GM18858 (cell line): ENCODE measurements at regions not wholly inside any gene's neighbourhood (a gene's known extent, or its start where the extent isn't known, plus 50 kb on each side); places are given as distances from the start of the nearest gene placed in this dataset.
"Not testable (repeated sequence)": the region's sequence is repeated elsewhere in the genome, so short reads cannot be mapped to it uniquely, and the experiment has no call there.

Source experiments
- ATAC-seq: cut with Tn5 transposase; IDR thresholded peaks from one replicate; pipeline ENCODE4 v1.9.1; 2021; ENCODE audit not compliant: unreplicated experiment

- ATAC-seq, result no peak
These were observed 242.4 kb upstream of the NR3C2 start for GRCh38 chr4:148684638-148685037.

- no peak for ATAC-seq
These were observed 238.7 kb upstream of the NR3C2 start for GRCh38 chr4:148680884-148681283.

- no peak for ATAC-seq
These were observed 234.1 kb upstream of the NR3C2 start for GRCh38 chr4:148676344-148676743.

GRCh38 chr4:148674876-148675275, 232.7 kb upstream of the NR3C2 start:
- no peak for ATAC-seq

- no peak for ATAC-seq
These were observed 222.4 kb upstream of the NR3C2 start for GRCh38 chr4:148664636-148665035.

- no peak for ATAC-seq
These were observed 211.9 kb upstream of the NR3C2 start for GRCh38 chr4:148654131-148654530.

GRCh38 chr4:148653681-148654080, 211.5 kb upstream of the NR3C2 start:
- ATAC-seq, result no peak

- no peak for ATAC-seq
These were observed 209.8 kb upstream of the NR3C2 start for GRCh38 chr4:148651991-148652390.

GRCh38 chr4:148649652-148650331, 207.6 kb upstream of the NR3C2 start:
- no peak for ATAC-seq

- no peak for ATAC-seq
These were observed 201.6 kb upstream of the NR3C2 start for GRCh38 chr4:148643851-148644250.

GRCh38 chr4:148642907-148643306, 200.7 kb upstream of the NR3C2 start:
- ATAC-seq, result no peak

- ATAC-seq, result not testable (repeated sequence)
These were observed 195.9 kb upstream of the NR3C2 start for GRCh38 chr4:148638079-148638478.

GRCh38 chr4:148637453-148637852, 195.2 kb upstream of the NR3C2 start:
- ATAC-seq, result not testable (repeated sequence)

- no peak for ATAC-seq
These were observed 192.3 kb upstream of the NR3C2 start for GRCh38 chr4:148634476-148634875.

- ATAC-seq, result no peak
These were observed 191.5 kb upstream of the NR3C2 start for GRCh38 chr4:148633720-148634119.

- no peak for ATAC-seq
These were observed 190.3 kb upstream of the NR3C2 start for GRCh38 chr4:148632476-148632875.

- no peak for ATAC-seq
These were observed 187.8 kb upstream of the NR3C2 start for GRCh38 chr4:148630051-148630450.

GRCh38 chr4:148618856-148619255, 176.6 kb upstream of the NR3C2 start:
- no peak for ATAC-seq

- no peak for ATAC-seq
These were observed 166.8 kb upstream of the NR3C2 start for GRCh38 chr4:148608968-148609367.

GRCh38 chr4:148598418-148599207, 156.4 kb upstream of the NR3C2 start:
- ATAC-seq, result not testable (repeated sequence)

- no peak for ATAC-seq
These were observed 147.0 kb upstream of the NR3C2 start for GRCh38 chr4:148589182-148589581.

- no peak for ATAC-seq
These were observed 133.4 kb upstream of the NR3C2 start for GRCh38 chr4:148575577-148575976.
